HEK293 (cell line): ENCODE measurements at regions not wholly inside any gene's neighbourhood (a gene's known extent, or its start where the extent isn't known, plus 50 kb on each side); places are given as distances from the start of the nearest gene placed in this dataset.

ENCODE experiments used
- CTCF ChIA-PET: fragments of 350-600 bp; formaldehyde crosslinking; extraction: SDS; loops from one replicate; lab custom pipeline; 2021; ENCODE audit warnings: antibody characterized with exemption; lab: Yijun Ruan, JAX
- POLR2A ChIA-PET: fragments of 300-600 bp; formaldehyde crosslinking; extraction: SDS; loops from one replicate; lab custom pipeline; 2020; ENCODE audit warnings: antibody characterized with exemption, inconsistent platforms; lab: Yijun Ruan, JAX
- H3K27ac ChIP-seq: fragments of 200-500 bp; sonication (Bioruptor generic); 2 replicates; pipeline ENCODE4 v1.5.1; 2014; ENCODE audit warnings: low read depth, low read length, control low read depth, inconsistent platforms; ENCODE audit errors: extremely low read depth
- H3K36me3 ChIP-seq, 2 experiments: fragments of 200-500 bp in 1 of 2; sonication (Bioruptor generic) in 1 of 2; 1 replicate in 1 of 2; 2 replicates in 1 of 2; pipeline ENCODE4 v1.5.1; 2014 to 2017; ENCODE audit warnings: inconsistent platforms in 2 of 2, low read length in 2 of 2; ENCODE audit not compliant: control insufficient read depth in 2 of 2, insufficient read depth in 1 of 2
- H3K4me1 ChIP-seq: fragments of 200-500 bp; sonication (Bioruptor generic); 2 replicates; pipeline ENCODE4 v1.5.1; 2014; ENCODE audit warnings: mild to moderate bottlenecking, low read length, inconsistent platforms; ENCODE audit not compliant: control insufficient read depth, insufficient read depth
- H3K4me3 ChIP-seq: 2 replicates; pipeline ENCODE4 v1.5.1; 2011; ENCODE audit warnings: low read depth, mild to moderate bottlenecking, control low read depth, low read length, moderate library complexity
- H3K9me3 ChIP-seq: fragments of 200-500 bp; sonication (Bioruptor generic); 2 replicates; pipeline ENCODE4 v1.5.1; 2014; ENCODE audit warnings: low read depth, low read length, inconsistent platforms; ENCODE audit not compliant: control insufficient read depth, insufficient read depth
- GLIS1 ChIP-seq: fragments of 450-650 bp; formaldehyde crosslinking; IDR thresholded peaks from 2 replicates; pipeline ENCODE4 v1.5.1; 2016; ENCODE audit warnings: missing biosample characterization, missing genetic modification characterization
- KLF1 ChIP-seq: fragments of 450-650 bp; formaldehyde crosslinking; IDR thresholded peaks from 2 replicates; pipeline ENCODE4 v1.5.1; 2016; ENCODE audit warnings: missing biosample characterization, missing genetic modification characterization
- SETDB1 ChIP-seq: IDR thresholded peaks from one replicate; pipeline ENCODE4 v1.6.1; 2017; ENCODE audit warnings: mild to moderate bottlenecking, low read length, moderate library complexity, mixed read lengths; ENCODE audit not compliant: insufficient read length
- ZFP69B ChIP-seq: fragments of 450-650 bp; formaldehyde crosslinking; IDR thresholded peaks from 2 replicates; pipeline ENCODE4 v1.5.1; 2016; ENCODE audit warnings: missing biosample characterization, missing genetic modification characterization
- ZNF2 ChIP-seq: fragments of 450-650 bp; formaldehyde crosslinking; IDR thresholded peaks from 2 replicates; pipeline ENCODE4 v1.5.1; 2016; ENCODE audit warnings: missing biosample characterization, missing genetic modification characterization
- ZNF248 ChIP-seq: fragments of 450-650 bp; formaldehyde crosslinking; IDR thresholded peaks from 2 replicates; pipeline ENCODE4 v1.5.1; 2017; ENCODE audit warnings: missing biosample characterization, missing genetic modification characterization
- ZNF341 ChIP-seq: fragments of 450-650 bp; formaldehyde crosslinking; IDR thresholded peaks from 2 replicates; pipeline ENCODE4; 2016; ENCODE audit warnings: low read depth, missing biosample characterization, missing genetic modification characterization
- ZNF423 ChIP-seq: fragments of 450-650 bp; formaldehyde crosslinking; IDR thresholded peaks from 2 replicates; pipeline ENCODE4 v1.5.1; 2016; ENCODE audit warnings: missing biosample characterization, missing genetic modification characterization
- ZNF530 ChIP-seq: fragments of 450-650 bp; formaldehyde crosslinking; IDR thresholded peaks from 2 replicates; pipeline ENCODE4 v1.5.1; 2016; ENCODE audit warnings: low read depth, missing biosample characterization, missing genetic modification characterization
- ZNF654 ChIP-seq: fragments of 450-650 bp; formaldehyde crosslinking; IDR thresholded peaks from 2 replicates; pipeline ENCODE4 v1.5.1; 2016; ENCODE audit warnings: low read depth, missing biosample characterization, missing genetic modification characterization
- ZNF660 ChIP-seq: fragments of 450-650 bp; IDR thresholded peaks from 2 replicates; pipeline ENCODE4 v1.5.1; 2018; ENCODE audit warnings: missing biosample characterization, mild to moderate bottlenecking, missing genetic modification characterization
- ZNF792 ChIP-seq: fragments of 450-650 bp; formaldehyde crosslinking; IDR thresholded peaks from 2 replicates; pipeline ENCODE4 v1.5.1; 2016; ENCODE audit warnings: missing biosample characterization, missing genetic modification characterization
- ZSCAN30 ChIP-seq: fragments of 450-650 bp; IDR thresholded peaks from 2 replicates; pipeline ENCODE4 v1.5.1; 2018; ENCODE audit warnings: missing biosample characterization, mild to moderate bottlenecking, missing genetic modification characterization, moderate library complexity
- TF ChIP-seq, protein P1 (sequence below): fragments of 450-650 bp; formaldehyde crosslinking; IDR thresholded peaks from 2 replicates; pipeline ENCODE4 v1.5.1; 2016; ENCODE audit warnings: missing biosample characterization, missing genetic modification characterization
- TF ChIP-seq, protein P2 (sequence below): fragments of 450-650 bp; formaldehyde crosslinking; IDR thresholded peaks from 2 replicates; pipeline ENCODE4 v1.5.1; 2016; ENCODE audit warnings: missing biosample characterization, missing genetic modification characterization
- TF ChIP-seq, protein P3 (sequence below): fragments of 450-650 bp; formaldehyde crosslinking; conservative IDR thresholded peaks from 2 replicates; pipeline ENCODE4 v1.5.1; 2016; ENCODE audit warnings: low read depth, missing biosample characterization, missing genetic modification characterization

DNA sequence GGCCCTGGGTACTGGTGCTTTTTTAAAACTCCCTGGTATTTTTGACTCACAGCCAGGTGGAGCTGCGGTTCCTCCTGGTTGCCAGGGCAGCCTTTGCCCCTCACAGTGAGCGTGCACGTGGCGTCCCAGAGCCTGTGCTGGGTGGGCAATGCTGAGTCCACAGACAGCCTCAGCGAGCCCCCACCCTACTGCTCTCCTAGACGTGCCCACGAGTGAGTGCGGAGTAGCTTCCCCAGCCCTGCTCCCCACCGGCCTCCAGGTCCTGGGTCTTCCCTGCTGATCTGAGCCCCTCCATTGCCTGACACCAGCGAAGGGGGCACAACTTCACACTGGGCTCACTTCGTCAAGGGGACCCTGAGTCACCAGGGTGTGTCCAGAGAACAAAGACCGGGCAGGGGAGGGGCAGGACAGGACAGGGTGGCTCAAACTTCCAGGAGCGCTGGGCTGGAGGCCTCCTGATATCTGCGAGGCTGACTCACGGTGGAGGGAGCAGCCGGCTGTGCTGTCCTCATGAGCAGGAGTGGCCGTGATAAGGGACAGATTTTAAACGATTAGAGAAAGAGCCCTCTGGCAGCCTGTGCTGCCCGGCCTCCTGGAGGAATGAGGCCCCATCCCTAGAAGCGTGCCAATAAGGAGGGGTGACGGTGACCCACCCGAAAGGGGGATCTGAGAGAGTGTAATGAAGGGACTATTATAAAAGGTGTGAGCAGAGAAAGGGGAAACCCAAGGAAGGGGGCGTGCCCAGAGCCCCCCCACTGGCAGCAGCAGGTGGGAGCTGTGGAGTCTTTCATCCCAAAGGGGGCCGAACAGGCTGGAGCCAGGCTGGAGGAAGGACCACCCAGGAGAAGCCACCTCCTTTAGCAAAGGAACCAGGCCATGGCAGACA, 129.3 kb upstream of the FGF3 start:
- no peak overlapping the region for H3K4me3 ChIP-seq
- CTCF ChIA-PET: interaction anchor here (0.5 to 3.9 kb wide), 21 partner anchors 8 to 899 kb away, joined by 3 to 15 read pairs (median 4); no protein-coding TSS in a partner anchor
- TF ChIP-seq, protein P1, sequence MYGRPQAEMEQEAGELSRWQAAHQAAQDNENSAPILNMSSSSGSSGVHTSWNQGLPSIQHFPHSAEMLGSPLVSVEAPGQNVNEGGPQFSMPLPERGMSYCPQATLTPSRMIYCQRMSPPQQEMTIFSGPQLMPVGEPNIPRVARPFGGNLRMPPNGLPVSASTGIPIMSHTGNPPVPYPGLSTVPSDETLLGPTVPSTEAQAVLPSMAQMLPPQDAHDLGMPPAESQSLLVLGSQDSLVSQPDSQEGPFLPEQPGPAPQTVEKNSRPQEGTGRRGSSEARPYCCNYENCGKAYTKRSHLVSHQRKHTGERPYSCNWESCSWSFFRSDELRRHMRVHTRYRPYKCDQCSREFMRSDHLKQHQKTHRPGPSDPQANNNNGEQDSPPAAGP: peak; percentile 41; the same call in 1 of the 2 replicates
- TF ChIP-seq ZNF792 (no peak), KLF1 (peak; percentile 33; the same call in 1 of the 2 replicates), ZNF248 (no peak)
- H3K4me1 ChIP-seq: no peaks in the 10 kb centered on the region
- H3K27ac ChIP-seq: no peak overlapping the region
- H3K9me3 ChIP-seq: no peaks in the 10 kb centered on the region
- POLR2A ChIA-PET: no interaction called here
- no peaks in the 10 kb centered on the region for H3K36me3 ChIP-seq

DNA sequence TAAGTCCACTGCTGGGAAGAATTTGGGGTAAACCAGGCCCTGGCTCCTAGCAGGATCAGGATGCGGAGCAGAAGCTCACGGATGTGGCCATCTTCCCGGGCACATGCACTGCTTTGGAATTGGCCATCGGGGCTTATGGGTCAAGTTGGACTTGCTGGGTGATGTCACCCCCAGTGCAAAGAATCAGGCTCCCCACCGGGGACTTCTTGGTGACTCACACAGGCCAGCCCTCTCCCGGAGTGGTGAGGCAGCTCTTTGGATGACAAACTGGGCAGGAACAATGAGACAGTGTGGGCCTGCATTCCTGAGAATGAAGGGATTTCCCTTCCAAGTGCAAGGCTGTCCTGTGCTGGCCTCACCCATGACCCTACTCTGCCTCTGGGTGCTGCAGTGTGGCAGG, 128.8 kb upstream of the ANO1 start:
- Histone ChIP-seq H3K4me3 (no peak overlapping the region), H3K36me3 (no peaks in the 10 kb centered on the region), H3K9me3 (no peaks in the 10 kb centered on the region), H3K27ac (no peak overlapping the region), H3K4me1 (no peaks in the 10 kb centered on the region)
- CTCF ChIA-PET: interaction anchor here (0.6 to 3.9 kb wide), 16 partner anchors 9 to 656 kb away, joined by 3 to 15 read pairs (median 4); no protein-coding TSS in a partner anchor
- POLR2A ChIA-PET: no interaction called here
- TF ChIP-seq GLIS1 (tag by site-specific recombination) (peak; percentile 29; the same call in 1 of the 2 replicates), ZSCAN30 (tag by site-specific recombination) (no peak), ZNF423 (no peak), ZNF530 (no peak), ZFP69B (tag by site-specific recombination) (no peak), ZNF660 (tag by site-specific recombination) (peak; percentile 54; the same call in 1 of the 2 replicates)
- TF ChIP-seq, protein P1: peak; percentile 33; the same call in 1 of the 2 replicates

DNA sequence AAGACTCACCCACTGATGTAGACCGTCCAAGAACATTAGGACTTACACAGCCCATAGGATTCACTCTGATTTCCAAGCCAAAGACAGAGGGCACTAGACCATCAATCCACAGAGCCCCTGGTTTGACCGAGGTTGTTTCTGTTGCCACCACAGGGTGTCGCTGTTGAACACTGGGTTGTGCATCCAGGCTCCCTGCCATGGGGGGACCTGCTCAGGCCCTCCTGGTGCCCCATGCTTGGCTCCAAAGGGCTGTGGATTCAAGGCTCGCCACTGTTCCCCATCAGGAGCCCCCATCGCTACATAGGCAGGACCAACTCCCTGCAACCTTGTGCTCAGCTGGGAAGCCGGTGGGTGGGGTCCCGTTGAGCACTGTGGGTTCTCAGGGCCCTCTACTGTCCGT, 128.0 kb upstream of the ANO1 start:
- no peak overlapping the region for H3K4me3 ChIP-seq
- H3K4me1 ChIP-seq: no peaks in the 10 kb centered on the region
- CTCF ChIA-PET: interaction anchor here (0.6 to 3.9 kb wide), 14 partner anchors 9 to 269 kb away, joined by 3 to 15 read pairs (median 4); no protein-coding TSS in a partner anchor
- no peaks in the 10 kb centered on the region for H3K9me3 ChIP-seq
- H3K27ac ChIP-seq: no peak overlapping the region
- TF ChIP-seq ZNF654 (tag by site-specific recombination): peak; percentile 43
- TF ChIP-seq SETDB1: peak; percentile 55
- TF ChIP-seq, protein P2, sequence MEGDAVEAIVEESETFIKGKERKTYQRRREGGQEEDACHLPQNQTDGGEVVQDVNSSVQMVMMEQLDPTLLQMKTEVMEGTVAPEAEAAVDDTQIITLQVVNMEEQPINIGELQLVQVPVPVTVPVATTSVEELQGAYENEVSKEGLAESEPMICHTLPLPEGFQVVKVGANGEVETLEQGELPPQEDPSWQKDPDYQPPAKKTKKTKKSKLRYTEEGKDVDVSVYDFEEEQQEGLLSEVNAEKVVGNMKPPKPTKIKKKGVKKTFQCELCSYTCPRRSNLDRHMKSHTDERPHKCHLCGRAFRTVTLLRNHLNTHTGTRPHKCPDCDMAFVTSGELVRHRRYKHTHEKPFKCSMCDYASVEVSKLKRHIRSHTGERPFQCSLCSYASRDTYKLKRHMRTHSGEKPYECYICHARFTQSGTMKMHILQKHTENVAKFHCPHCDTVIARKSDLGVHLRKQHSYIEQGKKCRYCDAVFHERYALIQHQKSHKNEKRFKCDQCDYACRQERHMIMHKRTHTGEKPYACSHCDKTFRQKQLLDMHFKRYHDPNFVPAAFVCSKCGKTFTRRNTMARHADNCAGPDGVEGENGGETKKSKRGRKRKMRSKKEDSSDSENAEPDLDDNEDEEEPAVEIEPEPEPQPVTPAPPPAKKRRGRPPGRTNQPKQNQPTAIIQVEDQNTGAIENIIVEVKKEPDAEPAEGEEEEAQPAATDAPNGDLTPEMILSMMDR (tag by site-specific recombination): peak; percentile 45; the same call in 1 of the 2 replicates
- TF ChIP-seq ZNF341 (tag by site-specific recombination): no peak
- TF ChIP-seq, protein P3, sequence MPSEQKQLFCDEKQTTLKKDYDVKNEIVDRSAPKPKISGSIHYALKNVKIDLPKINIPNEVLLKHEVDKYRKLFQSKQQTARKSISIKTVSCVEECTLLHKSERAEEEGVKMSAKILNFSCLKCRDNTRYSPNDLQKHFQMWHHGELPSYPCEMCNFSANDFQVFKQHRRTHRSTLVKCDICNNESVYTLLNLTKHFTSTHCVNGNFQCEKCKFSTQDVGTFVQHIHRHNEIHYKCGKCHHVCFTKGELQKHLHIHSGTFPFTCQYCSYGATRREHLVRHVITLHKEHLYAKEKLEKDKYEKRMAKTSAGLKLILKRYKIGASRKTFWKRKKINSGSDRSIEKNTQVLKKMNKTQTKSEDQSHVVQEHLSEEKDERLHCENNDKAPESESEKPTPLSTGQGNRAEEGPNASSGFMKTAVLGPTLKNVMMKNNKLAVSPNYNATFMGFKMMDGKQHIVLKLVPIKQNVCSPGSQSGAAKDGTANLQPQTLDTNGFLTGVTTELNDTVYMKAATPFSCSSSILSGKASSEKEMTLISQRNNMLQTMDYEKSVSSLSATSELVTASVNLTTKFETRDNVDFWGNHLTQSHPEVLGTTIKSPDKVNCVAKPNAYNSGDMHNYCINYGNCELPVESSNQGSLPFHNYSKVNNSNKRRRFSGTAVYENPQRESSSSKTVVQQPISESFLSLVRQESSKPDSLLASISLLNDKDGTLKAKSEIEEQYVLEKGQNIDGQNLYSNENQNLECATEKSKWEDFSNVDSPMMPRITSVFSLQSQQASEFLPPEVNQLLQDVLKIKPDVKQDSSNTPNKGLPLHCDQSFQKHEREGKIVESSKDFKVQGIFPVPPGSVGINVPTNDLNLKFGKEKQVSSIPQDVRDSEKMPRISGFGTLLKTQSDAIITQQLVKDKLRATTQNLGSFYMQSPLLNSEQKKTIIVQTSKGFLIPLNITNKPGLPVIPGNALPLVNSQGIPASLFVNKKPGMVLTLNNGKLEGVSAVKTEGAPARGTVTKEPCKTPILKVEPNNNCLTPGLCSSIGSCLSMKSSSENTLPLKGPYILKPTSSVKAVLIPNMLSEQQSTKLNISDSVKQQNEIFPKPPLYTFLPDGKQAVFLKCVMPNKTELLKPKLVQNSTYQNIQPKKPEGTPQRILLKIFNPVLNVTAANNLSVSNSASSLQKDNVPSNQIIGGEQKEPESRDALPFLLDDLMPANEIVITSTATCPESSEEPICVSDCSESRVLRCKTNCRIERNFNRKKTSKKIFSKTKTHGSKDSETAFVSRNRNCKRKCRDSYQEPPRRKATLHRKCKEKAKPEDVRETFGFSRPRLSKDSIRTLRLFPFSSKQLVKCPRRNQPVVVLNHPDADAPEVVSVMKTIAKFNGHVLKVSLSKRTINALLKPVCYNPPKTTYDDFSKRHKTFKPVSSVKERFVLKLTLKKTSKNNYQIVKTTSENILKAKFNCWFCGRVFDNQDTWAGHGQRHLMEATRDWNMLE (tag by site-specific recombination): no peak
- peak; percentile 99 for TF ChIP-seq ZNF2 (tag by site-specific recombination)
- POLR2A ChIA-PET: no interaction called here
- no peaks in the 10 kb centered on the region for H3K36me3 ChIP-seq
